GM23248 (cell line): ENCODE measurements at regions not wholly inside any gene's neighbourhood (a gene's known extent, or its start where the extent isn't known, plus 50 kb on each side); places are given as distances from the start of the nearest gene placed in this dataset.

Experiments used
- DNase-seq: peaks from one replicate; pipeline ENCODE4 v3.0.0-alpha.2; 2015
- H2AFZ ChIP-seq: fragments of 200-600 bp; sonication (generic); 2 replicates; pipeline ENCODE4 v1.6.1; 2016; ENCODE audit warnings: antibody characterized with exemption
- H3F3A ChIP-seq: fragments of 200-600 bp; sonication (generic); 2 replicates; pipeline ENCODE4 v1.6.1; 2016; ENCODE audit warnings: mild to moderate bottlenecking, antibody characterized with exemption, mixed run types; ENCODE audit not compliant: insufficient read depth
- H3K27ac ChIP-seq: fragments of 200-600 bp; sonication (generic); 2 replicates; pipeline ENCODE4 v1.5.1; 2016; ENCODE audit warnings: mild to moderate bottlenecking
- H3K27me3 ChIP-seq: fragments of 200-600 bp; sonication (generic); replicated peaks from 2 replicates; pipeline ENCODE4 v1.6.1; 2016; ENCODE audit warnings: mild to moderate bottlenecking; ENCODE audit not compliant: insufficient read depth
- H3K36me3 ChIP-seq: fragments of 200-600 bp; sonication (generic); 2 replicates; pipeline ENCODE4 v1.6.1; 2016; ENCODE audit warnings: low read depth, mild to moderate bottlenecking
- H3K4me1 ChIP-seq: fragments of 200-600 bp; sonication (generic); 2 replicates; pipeline ENCODE4 v1.6.1; 2016; ENCODE audit warnings: mild to moderate bottlenecking; ENCODE audit not compliant: insufficient read depth
- H3K4me2 ChIP-seq: fragments of 200-600 bp; sonication (generic); one replicate; pipeline ENCODE4 v1.6.1; 2016; ENCODE audit warnings: mild to moderate bottlenecking; ENCODE audit not compliant: unreplicated experiment
- H3K4me3 ChIP-seq: fragments of 200-600 bp; sonication (generic); 2 replicates; pipeline ENCODE4 v1.5.1; 2016; ENCODE audit warnings: mild to moderate bottlenecking
- H3K79me2 ChIP-seq: fragments of 200-600 bp; sonication (generic); 2 replicates; pipeline ENCODE4 v1.6.1; 2016; ENCODE audit warnings: mild to moderate bottlenecking; ENCODE audit not compliant: insufficient read depth
- H3K9ac ChIP-seq: fragments of 200-600 bp; sonication (generic); 2 replicates; pipeline ENCODE4 v1.6.1; 2016; ENCODE audit warnings: mild to moderate bottlenecking
- H3K9me2 ChIP-seq: fragments of 200-600 bp; sonication (generic); 2 replicates; pipeline ENCODE4 v1.6.1; 2016; ENCODE audit warnings: mixed run types, mild to moderate bottlenecking, moderate library complexity; ENCODE audit not compliant: insufficient read depth
- H3K9me3 ChIP-seq: fragments of 200-600 bp; sonication (generic); one replicate; pipeline ENCODE4 v1.6.1; 2017; ENCODE audit warnings: low read depth
- H4K20me1 ChIP-seq: fragments of 200-600 bp; sonication (generic); 2 replicates; pipeline ENCODE4 v1.6.0; 2016; ENCODE audit not compliant: insufficient read depth
- EZH2 ChIP-seq: fragments of 200-600 bp; sonication (generic); IDR thresholded peaks from 2 replicates; pipeline ENCODE4 v1.6.1; 2018; ENCODE audit warnings: antibody characterized with exemption, mild to moderate bottlenecking; ENCODE audit not compliant: insufficient read depth, poor library complexity, severe bottlenecking
- EZH2phosphoT487 ChIP-seq: fragments of 200-600 bp; sonication (generic); IDR thresholded peaks from 2 replicates; pipeline ENCODE4 v1.6.1; 2018; ENCODE audit warnings: antibody characterized with exemption, moderate library complexity, mild to moderate bottlenecking, low read depth; ENCODE audit not compliant: insufficient read depth
- WGBS, 2 experiments: methylation state at CpG; one replicate each; pipeline ENCODE4 v1.1.6; 2015 to 2017; ENCODE audit warnings: low lambda C conversion rate in 2 of 2, low coverage in 1 of 2; ENCODE audit errors: missing lambda C conversion rate in 2 of 2; 5-methylcytosine and 5-hydroxymethylcytosine counted together
- in situ Hi-C: fragments of 300-500 bp; cut with MboI; formaldehyde crosslinking; loops from 2 replicates; pipeline ENCODE4 v1.15.0; 2020

DNA sequence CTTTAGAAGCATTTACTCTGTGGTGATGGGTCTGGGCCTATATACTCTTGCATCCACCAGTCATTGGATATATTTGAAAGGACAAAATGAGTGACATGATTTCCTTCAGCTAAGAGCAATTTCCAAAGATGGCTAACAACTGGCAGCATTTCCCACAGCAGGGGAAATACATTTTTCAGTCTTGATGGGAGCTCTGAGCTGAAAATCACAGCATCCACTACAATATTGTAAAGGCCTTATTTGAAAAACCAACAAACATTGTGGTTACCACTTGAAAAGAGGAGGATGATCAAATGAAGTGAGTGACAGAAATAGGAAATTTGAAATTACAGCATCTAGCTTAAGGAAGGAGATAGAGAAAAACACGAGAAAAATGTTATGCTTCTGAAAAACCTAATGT, 705.0 kb upstream of the EPHA7 start:
- DNase-seq = no peak
- TF ChIP-seq EZH2phosphoT487 (no peak), EZH2 (no peak)
- WGBS, 2 experiments = 8 to 22% methylated on average over 1 of the region's 1 CpG
- H3F3A ChIP-seq = no peaks in the 10 kb centered on the region
- no peaks in the 10 kb centered on the region; the same call in 1 of the 2 replicates for H3K9me2 ChIP-seq
- in situ Hi-C loops = no loop called here
- H3K4me2 ChIP-seq = no peak overlapping the region
- H3K36me3 ChIP-seq = no peaks in the 10 kb centered on the region
- H3K4me3 ChIP-seq = no peak overlapping the region
- no peak overlapping the region for H3K27ac ChIP-seq
- no peaks in the 10 kb centered on the region for H3K79me2 ChIP-seq
- H2AFZ ChIP-seq = no peak overlapping the region
- H3K27me3 ChIP-seq = no peaks in the 10 kb centered on the region
- H3K9ac ChIP-seq = no peak overlapping the region
- H3K9me3 ChIP-seq = no peaks in the 10 kb centered on the region
- H4K20me1 ChIP-seq = no peaks in the 10 kb centered on the region
- no peaks in the 10 kb centered on the region for H3K4me1 ChIP-seq

DNA sequence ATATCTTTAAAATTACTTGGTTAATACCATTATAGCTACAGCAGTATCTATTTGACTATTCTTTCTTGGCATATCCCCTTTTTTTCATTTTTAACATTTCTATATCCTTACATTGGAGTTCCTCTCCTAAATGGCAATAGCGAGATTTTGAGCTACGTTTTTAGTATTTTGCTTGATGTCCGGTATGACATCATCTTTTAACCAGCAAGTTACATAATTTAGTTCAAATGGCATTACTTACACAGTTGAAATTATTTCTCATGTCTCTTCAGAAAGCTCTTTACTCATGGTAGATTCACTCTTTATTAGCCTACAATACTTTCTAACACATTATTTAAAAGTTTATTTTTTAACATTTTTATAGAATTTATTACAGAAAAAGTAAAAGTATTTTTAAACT, 701.7 kb upstream of the EPHA7 start:
- TF ChIP-seq EZH2phosphoT487 = no peak
- no peaks in the 10 kb centered on the region for H3K36me3 ChIP-seq
- no peak overlapping the region for H3K27ac ChIP-seq
- no peaks in the 10 kb centered on the region for H3K9me3 ChIP-seq
- H3K4me3 ChIP-seq = no peak overlapping the region
- H3K9me2 ChIP-seq = no peaks in the 10 kb centered on the region; the same call in 1 of the 2 replicates
- no peaks in the 10 kb centered on the region for H3K79me2 ChIP-seq
- H2AFZ ChIP-seq = no peak overlapping the region
- H3K4me1 ChIP-seq = no peaks in the 10 kb centered on the region
- H3K4me2 ChIP-seq = no peak overlapping the region
- no peak overlapping the region for H3K9ac ChIP-seq
- in situ Hi-C loops = no loop called here
- H3F3A ChIP-seq = no peaks in the 10 kb centered on the region
- H3K27me3 ChIP-seq = no peaks in the 10 kb centered on the region
- no peaks in the 10 kb centered on the region for H4K20me1 ChIP-seq
- WGBS, 2 experiments = 18 to 35% methylated on average over 3 of the region's 3 CpGs
- no peak for DNase-seq

DNA sequence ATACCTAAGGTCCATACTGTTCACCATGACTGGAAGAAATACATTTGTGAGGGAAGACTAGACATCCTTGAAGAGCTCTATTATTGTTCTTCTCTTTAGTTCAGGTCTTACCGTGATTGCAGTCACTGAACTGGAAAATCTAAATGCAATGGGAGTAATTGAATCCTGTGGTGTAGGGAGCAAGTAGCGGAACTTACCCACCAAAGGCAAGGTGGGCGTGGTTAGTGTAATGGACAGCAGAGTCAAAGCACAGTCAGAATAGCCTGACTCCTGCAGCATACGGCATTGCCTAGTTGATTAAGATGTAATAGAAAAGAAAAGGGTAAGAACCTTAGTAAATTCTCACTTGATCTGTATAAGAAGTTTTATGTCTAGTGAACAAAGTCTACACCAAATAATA, 679.7 kb upstream of the EPHA7 start:
- TF ChIP-seq EZH2phosphoT487 (no peak), EZH2 (no peak)
- no peaks in the 10 kb centered on the region for H3F3A ChIP-seq
- in situ Hi-C loops = no loop called here
- no peak overlapping the region for H2AFZ ChIP-seq
- DNase-seq = no peak
- H3K27ac ChIP-seq = no peak overlapping the region
- no peaks in the 10 kb centered on the region for H3K4me1 ChIP-seq
- no peaks in the 10 kb centered on the region for H3K9me2 ChIP-seq
- no peak overlapping the region for H3K4me3 ChIP-seq
- H3K27me3 ChIP-seq = no peaks in the 10 kb centered on the region
- H3K36me3 ChIP-seq = no peaks in the 10 kb centered on the region
- no peaks in the 10 kb centered on the region for H3K79me2 ChIP-seq
- 37 to 46% methylated on average over 4 of the region's 4 CpGs for WGBS, 2 experiments
- no peak overlapping the region for H3K9ac ChIP-seq
- H3K9me3 ChIP-seq = no peaks in the 10 kb centered on the region
- H4K20me1 ChIP-seq = no peaks in the 10 kb centered on the region
- no peak overlapping the region for H3K4me2 ChIP-seq

DNA sequence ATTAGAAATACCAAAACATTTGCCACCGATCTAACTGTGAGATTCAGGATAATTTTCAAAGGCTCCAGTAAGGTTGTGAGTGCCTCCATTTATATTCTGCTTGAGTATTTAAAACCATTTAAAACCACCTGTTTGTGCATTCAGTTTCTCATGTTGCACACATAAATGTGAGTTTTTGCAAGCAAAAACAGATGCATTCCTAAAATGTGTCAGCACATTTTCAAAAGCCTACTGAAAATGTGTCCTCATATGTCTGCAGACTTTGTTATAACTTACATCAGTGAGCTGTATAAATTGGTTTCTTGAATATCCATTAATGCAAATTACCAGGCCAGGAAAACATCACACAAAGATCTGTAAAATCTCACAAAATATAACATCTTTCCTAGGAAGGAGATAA, 676.6 kb upstream of the EPHA7 start:
- H3K79me2 ChIP-seq = no peaks in the 10 kb centered on the region
- H3K27me3 ChIP-seq = no peaks in the 10 kb centered on the region
- in situ Hi-C loops = no loop called here
- TF ChIP-seq EZH2phosphoT487 = no peak
- no peaks in the 10 kb centered on the region for H3K4me1 ChIP-seq
- H3K9ac ChIP-seq = no peak overlapping the region
- no peaks in the 10 kb centered on the region for H3K9me2 ChIP-seq
- no peaks in the 10 kb centered on the region for H3K36me3 ChIP-seq
- no peak overlapping the region for H3K4me3 ChIP-seq
- H2AFZ ChIP-seq = no peak overlapping the region
- DNase-seq = no peak
- H3K4me2 ChIP-seq = no peak overlapping the region
- H3K27ac ChIP-seq = no peak overlapping the region
- no peaks in the 10 kb centered on the region for H3F3A ChIP-seq
- H3K9me3 ChIP-seq = no peaks in the 10 kb centered on the region
- 23 to 25% methylated on average over 1 of the region's 1 CpG for WGBS, 2 experiments
- H4K20me1 ChIP-seq = no peaks in the 10 kb centered on the region

DNA sequence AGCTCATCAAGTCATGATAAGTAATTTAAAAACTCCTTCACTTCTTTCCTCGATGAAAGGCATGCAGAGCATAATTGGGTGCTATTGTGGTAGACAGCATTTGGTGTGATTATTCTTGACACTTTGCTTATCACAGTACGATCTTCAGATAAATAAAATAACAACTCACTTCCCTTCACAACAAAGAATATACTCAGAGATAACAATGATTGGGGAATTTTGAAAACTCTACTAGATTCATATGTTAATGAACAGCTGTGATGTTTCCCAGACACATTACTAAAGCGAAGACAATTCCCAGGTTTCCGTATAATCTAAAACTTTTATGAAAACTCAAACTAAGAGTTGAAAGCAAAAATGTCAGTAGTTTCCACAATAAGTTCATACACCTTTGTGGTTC, 670.6 kb upstream of the EPHA7 start:
- H3K79me2 ChIP-seq = no peaks in the 10 kb centered on the region
- H2AFZ ChIP-seq = no peak overlapping the region
- no peaks in the 10 kb centered on the region for H3K4me1 ChIP-seq
- no peaks in the 10 kb centered on the region for H3K27me3 ChIP-seq
- WGBS, 2 experiments = 32 to 34% methylated on average over 4 of the region's 4 CpGs
- no peak overlapping the region for H3K9ac ChIP-seq
- no peak overlapping the region for H3K4me3 ChIP-seq
- no peaks in the 10 kb centered on the region for H4K20me1 ChIP-seq
- no peak overlapping the region for H3K27ac ChIP-seq
- no peaks in the 10 kb centered on the region for H3K36me3 ChIP-seq
- H3K9me3 ChIP-seq = no peaks in the 10 kb centered on the region
- in situ Hi-C loops = no loop called here
- H3K9me2 ChIP-seq = no peaks in the 10 kb centered on the region
- no peak overlapping the region for H3K4me2 ChIP-seq
- no peak for TF ChIP-seq EZH2
- no peak for TF ChIP-seq EZH2phosphoT487
- DNase-seq = no peak
- no peaks in the 10 kb centered on the region for H3F3A ChIP-seq
